GM18868 (cell line): ENCODE measurements at regions not wholly inside any gene's neighbourhood (a gene's known extent, or its start where the extent isn't known, plus 50 kb on each side); places are given as distances from the start of the nearest gene placed in this dataset.
A peak's percentile ranks its signal among the peaks of the same experiment; 100 is the strongest.
"Not testable (repeated sequence)": the region's sequence is repeated elsewhere in the genome, so short reads cannot be mapped to it uniquely, and the experiment has no call there.

Experiments
- ATAC-seq: cut with Tn5 transposase; IDR thresholded peaks from one replicate; pipeline ENCODE4 v1.9.1; 2021; ENCODE audit warnings: mild to moderate bottlenecking, moderate library complexity; ENCODE audit not compliant: unreplicated experiment

- ATAC-seq = no peak
Observed at GRCh38 chr17:16888413-16889087, 83.4 kb downstream of the TNFRSF13B start.

GRCh38 chr17:16887523-16888095 is 84.3 kb downstream of the TNFRSF13B start:
- ATAC-seq = no peak

- no peak for ATAC-seq
Observed at GRCh38 chr17:16886655-16887322, 85.1 kb downstream of the TNFRSF13B start.

- ATAC-seq = not testable (repeated sequence)
Observed at GRCh38 chr17:16885204-16885603, 86.7 kb downstream of the TNFRSF13B start.

- not testable (repeated sequence) for ATAC-seq
Observed at GRCh38 chr17:16882926-16883265, 89.0 kb downstream of the TNFRSF13B start.

GRCh38 chr17:16882243-16882925 is 89.5 kb downstream of the TNFRSF13B start:
- no peak for ATAC-seq

- ATAC-seq = no peak
Observed at GRCh38 chr17:16881239-16881924, 90.5 kb downstream of the TNFRSF13B start.

GRCh38 chr17:16880843-16881230 is 91.1 kb downstream of the TNFRSF13B start:
- ATAC-seq = no peak

GRCh38 chr17:16880121-16880842 is 91.6 kb downstream of the TNFRSF13B start:
- ATAC-seq = no peak

- no peak for ATAC-seq
Observed at GRCh38 chr17:16879686-16880085, 92.2 kb downstream of the TNFRSF13B start.

- no peak for ATAC-seq
Observed at GRCh38 chr17:16878606-16879005, 93.3 kb downstream of the TNFRSF13B start.

- ATAC-seq = no peak
Observed at GRCh38 chr17:16878084-16878483, 93.8 kb downstream of the TNFRSF13B start.

- ATAC-seq = no peak
Observed at GRCh38 chr17:16877099-16877498, 94.8 kb downstream of the TNFRSF13B start.

- ATAC-seq = no peak
Observed at GRCh38 chr17:16875662-16876061, 96.3 kb downstream of the TNFRSF13B start.

GRCh38 chr17:16874216-16874615 is 97.7 kb downstream of the TNFRSF13B start:
- not testable (repeated sequence) for ATAC-seq

GRCh38 chr17:16873174-16874035 is 98.5 kb downstream of the TNFRSF13B start:
- peak; percentile 49 for ATAC-seq

GRCh38 chr17:16872351-16873173 is 99.4 kb downstream of the TNFRSF13B start:
- ATAC-seq = no peak

GRCh38 chr17:16871446-16872190 is 100.3 kb downstream of the TNFRSF13B start:
- not testable (repeated sequence) for ATAC-seq
